HG03175 (cell line): ENCODE measurements at regions not wholly inside any gene's neighbourhood (a gene's known extent, or its start where the extent isn't known, plus 50 kb on each side); places are given as distances from the start of the nearest gene placed in this dataset.

ENCODE experiments used
- ATAC-seq: cut with Tn5 transposase; IDR thresholded peaks from one replicate; pipeline ENCODE4 v1.9.1; 2021; ENCODE audit warnings: mild to moderate bottlenecking, moderate library complexity; ENCODE audit not compliant: unreplicated experiment

GRCh38 chr13:106917673-106918556 is 350.0 kb upstream of the ARGLU1 start:
- ATAC-seq: peak; percentile 93

DNA sequence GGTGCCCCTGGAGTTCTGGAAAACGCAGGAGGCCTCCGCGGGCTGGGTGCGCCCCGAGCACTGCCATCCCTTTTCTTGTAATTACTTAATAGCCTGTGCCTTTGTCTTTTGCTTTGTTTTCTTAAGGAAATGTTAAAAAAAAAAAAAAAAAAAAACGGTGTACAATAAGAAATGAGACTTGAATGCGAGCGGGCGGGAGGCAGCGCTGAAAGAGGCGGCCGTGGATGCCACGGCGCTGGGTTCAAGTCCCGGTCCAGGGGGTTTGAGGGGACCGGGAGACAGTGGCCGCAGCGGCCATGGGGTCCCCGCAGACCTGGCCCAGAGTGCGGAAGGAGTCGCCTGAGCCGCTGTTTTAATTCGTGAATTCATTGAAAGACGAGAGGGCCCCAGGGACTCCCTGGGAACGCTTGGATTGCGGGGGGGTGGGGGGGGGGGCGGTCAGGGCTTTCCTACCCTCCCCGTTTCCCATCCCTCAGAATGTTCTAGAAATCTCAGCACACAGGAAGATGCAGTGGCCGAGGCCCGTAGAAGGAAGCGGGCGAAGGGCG is 349.2 kb upstream of the ARGLU1 start:
- no peak for ATAC-seq

- no peak for ATAC-seq
Observed at GRCh38 chr13:106916329-106916976, 348.5 kb upstream of the ARGLU1 start.

DNA sequence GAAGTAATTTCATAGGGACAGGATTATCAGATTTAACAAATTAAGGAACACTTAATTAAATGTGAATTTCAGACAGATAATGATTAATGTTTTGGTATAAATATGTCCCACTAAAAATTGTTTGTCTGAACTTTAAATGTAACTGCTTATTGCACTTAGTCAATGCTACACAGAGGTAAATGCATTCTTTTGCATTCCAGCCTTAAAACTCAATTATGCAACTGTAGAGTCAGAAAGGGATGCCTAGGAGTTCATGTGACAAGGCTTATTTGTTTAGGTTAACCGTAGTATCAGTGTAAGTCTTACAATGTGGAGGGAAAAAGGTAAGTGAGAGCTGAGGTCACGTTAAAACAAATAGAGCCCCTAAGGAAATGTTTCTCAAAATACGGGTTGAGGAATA is 347.2 kb upstream of the ARGLU1 start:
- ATAC-seq: no peak

DNA sequence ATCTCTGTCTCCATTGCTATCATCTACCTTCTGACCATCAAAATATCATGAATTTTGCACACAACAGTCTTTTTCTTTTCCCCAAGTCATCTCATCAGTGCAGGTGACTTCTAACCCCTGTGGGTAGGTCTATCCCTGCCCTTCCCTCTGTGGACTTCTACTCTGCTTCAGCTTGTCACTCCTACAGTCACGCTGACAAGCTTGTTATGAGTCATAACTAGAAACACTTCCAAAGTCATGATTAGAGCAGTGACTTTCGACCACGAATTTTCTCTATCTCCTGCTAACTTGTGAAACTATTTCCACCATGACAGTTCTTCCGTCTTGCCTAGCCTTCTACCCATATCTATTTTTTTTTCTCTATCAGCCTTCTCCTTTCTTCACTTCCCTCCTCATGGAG is 343.7 kb upstream of the ARGLU1 start:
- ATAC-seq: no peak

DNA sequence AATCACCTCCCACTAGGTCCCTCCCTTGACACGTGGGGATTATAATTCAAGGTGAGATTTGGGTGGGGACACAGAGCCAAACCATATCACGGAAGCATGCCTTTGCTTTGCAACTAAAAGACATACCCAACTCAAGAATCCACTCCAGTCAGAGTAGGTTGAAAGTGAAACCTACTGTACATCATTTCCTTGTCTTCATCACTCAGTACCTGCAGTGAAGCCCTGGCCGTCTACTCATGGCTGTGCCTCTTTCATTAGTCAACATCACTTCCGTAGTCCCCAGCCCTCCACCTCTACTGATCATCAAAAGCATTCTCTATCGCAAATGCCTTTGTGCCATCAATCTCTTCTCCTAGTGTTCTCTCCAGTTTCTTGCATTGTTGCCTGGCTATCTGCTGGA is 343.1 kb upstream of the ARGLU1 start:
- no peak for ATAC-seq

GRCh38 chr13:106906426-106906996 is 338.6 kb upstream of the ARGLU1 start:
- ATAC-seq: no peak

GRCh38 chr13:106905380-106906162 is 337.6 kb upstream of the ARGLU1 start:
- ATAC-seq: no peak

DNA sequence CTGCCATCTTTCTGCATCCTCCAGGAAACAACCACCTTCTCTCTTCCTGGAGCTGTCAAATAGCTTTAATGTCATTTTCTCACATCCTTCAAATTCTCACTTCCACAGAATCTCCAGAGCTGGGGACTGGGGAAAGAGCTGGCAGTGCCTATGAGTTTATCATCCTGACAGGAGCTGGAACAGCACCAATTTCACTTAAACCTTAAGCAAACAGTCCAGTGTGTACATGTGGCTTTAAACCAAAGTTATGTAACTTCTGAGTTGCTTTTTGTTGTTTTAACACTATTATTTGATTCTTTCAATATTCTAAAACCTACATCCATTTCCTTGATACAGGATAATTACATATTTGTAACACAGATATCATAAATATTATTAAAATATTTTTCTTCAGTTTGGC is 331.5 kb upstream of the ARGLU1 start:
- no peak for ATAC-seq

DNA sequence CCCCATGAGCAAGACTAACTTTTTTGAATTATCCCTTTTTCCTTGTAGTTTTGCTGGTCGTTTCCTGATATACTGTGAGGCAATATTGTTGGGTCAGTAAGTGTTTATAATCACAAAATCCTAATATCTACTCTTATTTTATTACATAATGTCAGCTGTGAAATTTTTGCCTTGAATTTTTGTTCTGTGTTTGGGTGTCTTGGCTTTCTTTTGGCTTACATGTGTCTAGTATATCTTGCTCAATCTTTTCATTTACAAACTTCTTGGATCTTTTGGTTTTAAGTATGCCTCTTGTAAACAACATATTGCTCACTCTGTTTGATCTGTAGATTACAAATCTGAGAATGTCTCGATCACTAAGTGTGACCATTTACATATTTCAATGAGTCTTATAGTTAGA is 330.3 kb upstream of the ARGLU1 start:
- no peak for ATAC-seq

- ATAC-seq: no peak
Observed at GRCh38 chr13:106888148-106888547, 320.2 kb upstream of the ARGLU1 start.

DNA sequence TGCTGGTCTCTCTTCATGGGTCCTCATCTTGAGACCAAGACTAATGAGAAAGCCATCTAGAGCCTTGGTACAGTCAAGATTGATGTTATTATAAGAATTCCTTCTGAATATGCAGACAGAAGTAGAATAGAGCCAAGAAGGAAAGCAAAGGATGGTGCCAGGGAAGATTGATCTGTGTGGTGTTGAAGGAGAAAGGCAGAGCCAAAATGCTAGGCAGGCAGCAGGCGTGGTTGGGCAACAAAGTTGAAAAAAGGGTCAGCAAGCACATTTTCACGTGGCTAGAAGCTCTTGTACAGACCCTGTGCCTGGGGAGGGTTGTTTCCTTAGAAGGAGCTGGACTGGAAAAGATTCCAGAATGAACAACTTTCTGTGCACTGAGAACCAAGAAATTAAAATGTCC is 319.7 kb upstream of the ARGLU1 start:
- ATAC-seq: no peak

DNA sequence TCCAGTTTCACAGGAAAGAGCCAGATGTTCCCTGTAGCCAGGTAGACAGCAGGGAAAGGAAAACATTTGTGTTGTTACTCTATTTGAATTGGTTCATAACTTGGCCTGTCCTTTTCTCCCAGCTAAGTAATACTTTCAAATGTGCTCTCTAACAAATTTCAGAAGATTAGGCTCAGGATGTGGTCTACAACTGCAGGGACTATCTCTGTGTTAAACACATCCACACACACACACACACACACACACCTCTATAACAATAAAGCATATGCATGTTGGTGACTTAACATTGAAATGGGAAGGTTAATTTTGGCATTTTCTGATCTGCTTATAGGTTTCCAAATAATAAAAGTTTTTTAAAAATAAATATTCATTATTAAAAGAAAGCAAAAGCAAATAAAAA is 316.0 kb upstream of the ARGLU1 start:
- no peak for ATAC-seq

GRCh38 chr13:106882246-106882645 is 314.3 kb upstream of the ARGLU1 start:
- ATAC-seq: no peak

DNA sequence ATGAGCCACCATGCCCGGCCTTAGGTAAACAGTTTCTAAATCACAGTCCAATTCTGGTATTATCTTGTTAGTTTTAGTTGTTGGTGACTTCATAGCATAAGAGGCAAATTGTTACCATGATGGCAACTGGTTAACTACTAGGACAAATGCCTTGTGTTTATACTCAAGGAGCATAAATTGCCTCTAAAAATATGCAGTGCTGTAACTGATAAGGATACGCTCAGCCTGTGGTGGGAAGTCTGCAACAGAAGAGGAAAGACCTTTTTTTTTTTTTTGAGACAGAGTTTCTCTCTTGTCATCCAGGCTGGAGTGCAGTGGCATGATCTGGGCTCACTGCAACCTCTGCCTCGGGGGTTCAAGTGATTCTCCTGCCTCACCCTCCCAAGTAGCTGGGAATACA is 311.9 kb upstream of the ARGLU1 start:
- ATAC-seq: no peak

DNA sequence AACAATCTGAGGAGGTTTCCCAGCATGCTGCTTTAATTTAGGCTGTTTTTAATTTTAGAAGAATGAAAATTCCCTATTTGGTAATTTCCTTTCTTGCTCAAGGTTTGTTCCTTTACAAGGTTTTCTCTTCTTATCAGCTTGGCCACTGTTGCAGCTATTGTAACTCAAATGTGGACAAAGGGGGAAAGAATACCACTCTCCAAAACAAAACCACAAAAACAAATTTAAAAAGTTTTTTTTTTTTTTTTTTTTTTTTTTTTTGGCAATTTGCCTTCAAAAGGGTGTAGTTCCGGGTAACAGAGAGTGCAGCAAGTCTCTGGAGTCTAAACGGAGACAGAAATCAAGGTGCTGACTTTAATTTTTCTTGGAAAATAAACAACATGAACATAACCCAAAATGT is 306.4 kb upstream of the ARGLU1 start:
- no peak for ATAC-seq

GRCh38 chr13:106873810-106874209 is 305.9 kb upstream of the ARGLU1 start:
- no peak for ATAC-seq

DNA sequence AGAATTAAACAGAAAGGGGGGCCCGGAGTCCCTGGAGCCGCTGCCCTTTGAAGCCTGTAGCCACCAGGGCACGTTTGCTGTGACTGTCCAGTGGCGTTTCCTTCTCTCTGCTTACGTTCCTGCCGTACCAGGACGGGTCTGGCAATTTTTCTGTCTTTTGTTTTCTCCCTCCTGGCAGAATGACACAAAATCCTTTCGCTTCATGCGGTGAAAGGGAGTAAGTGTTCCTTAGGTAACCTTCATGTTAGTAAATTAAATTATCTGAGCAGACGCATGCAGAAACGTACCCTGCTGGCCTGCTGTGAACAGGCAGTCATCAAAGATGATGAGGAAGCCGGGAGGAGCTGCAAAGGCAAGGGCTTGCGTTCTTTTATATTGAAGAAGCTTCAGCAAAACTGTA is 299.3 kb upstream of the ARGLU1 start:
- no peak for ATAC-seq

- no peak for ATAC-seq
Observed at GRCh38 chr13:106865716-106866440, 297.9 kb upstream of the ARGLU1 start.

- no peak for ATAC-seq
Observed at GRCh38 chr13:106859533-106859904, 291.6 kb upstream of the ARGLU1 start.
